Caco-2 (cell line): ENCODE measurements at regions not wholly inside any gene's neighbourhood (a gene's known extent, or its start where the extent isn't known, plus 50 kb on each side); places are given as distances from the start of the nearest gene placed in this dataset.

Experiments
- BruUV-seq: library from RNA; stranded (reverse); fragments of 400-500 nt; replicated peaks from 2 replicates; lab custom pipeline; 2021; lab: Mats Ljungman, UMichigan
- CTCF ChIA-PET: fragments of 300-600 bp; sonication (Branson Sonifier 250); formaldehyde crosslinking; loops from one replicate; lab custom pipeline; 2022; ENCODE audit warnings: antibody characterized with exemption; lab: Charles Lee
- POLR2A ChIA-PET: fragments of 300-600 bp; sonication (Branson Sonifier 250); formaldehyde crosslinking; loops from one replicate; lab custom pipeline; 2022; ENCODE audit warnings: antibody characterized with exemption; lab: Charles Lee
- DNase-seq, 2 experiments: peaks; one replicate each; pipeline versions ENCODE4 v3.0.0 to v3.0.0-alpha.2; 2020 to 2022
- H3K27me3 ChIP-seq: replicated peaks from 2 replicates; pipeline ENCODE4 v1.6.0; 2011; ENCODE audit warnings: low read length; ENCODE audit not compliant: control insufficient read depth, insufficient read depth
- H3K36me3 ChIP-seq: 2 replicates; pipeline ENCODE4 v1.5.1; 2011; ENCODE audit warnings: low read length; ENCODE audit not compliant: control insufficient read depth, insufficient read depth
- H3K4me1 ChIP-seq: fragments of 250-450 bp; sonication (Bioruptor Pico); 2 replicates; pipeline ENCODE4 v1.5.1; 2020; ENCODE audit warnings: mild to moderate bottlenecking
- H3K4me3 ChIP-seq: 2 replicates; pipeline ENCODE4 v1.5.1; 2011; ENCODE audit warnings: low read depth, mild to moderate bottlenecking, control low read depth, low read length
- H3K9me3 ChIP-seq: fragments of 250-450 bp; sonication (Bioruptor Pico); 2 replicates; pipeline ENCODE4 v1.5.1; 2020; ENCODE audit warnings: mild to moderate bottlenecking, moderate library complexity
- H3K27ac Mint-ChIP-seq: one replicate; pipeline ENCODE4 v1.8.0; 2022; ENCODE audit warnings: mixed read lengths; ENCODE audit not compliant: unreplicated experiment
- H3K27me3 Mint-ChIP-seq: one replicate; pipeline ENCODE4 v1.8.0; 2022; ENCODE audit warnings: mixed read lengths; ENCODE audit not compliant: insufficient read depth, unreplicated experiment
- H3K36me3 Mint-ChIP-seq: one replicate; pipeline ENCODE4 v1.8.0; 2022; ENCODE audit warnings: mild to moderate bottlenecking, mixed read lengths; ENCODE audit not compliant: insufficient read depth, unreplicated experiment
- H3K4me1 Mint-ChIP-seq: one replicate; pipeline ENCODE4 v1.8.0; 2022; ENCODE audit warnings: low read depth, mixed read lengths; ENCODE audit not compliant: unreplicated experiment
- H3K4me3 Mint-ChIP-seq: one replicate; pipeline ENCODE4 v1.8.0; 2022; ENCODE audit warnings: mild to moderate bottlenecking, moderate library complexity, mixed read lengths; ENCODE audit not compliant: unreplicated experiment
- H3K9me3 Mint-ChIP-seq: one replicate; pipeline ENCODE4 v1.8.0; 2022; ENCODE audit warnings: mixed read lengths; ENCODE audit not compliant: unreplicated experiment
- intact Hi-C: fragments of 100-400 bp; cut with micrococcal nuclease; formaldehyde crosslinking; loops from one replicate; pipeline ENCODE4 v1.10.0; 2022; ENCODE audit not compliant: unreplicated experiment
- TF ChIP-seq, protein P1 (sequence below), 2 experiments: fragments of 200-600 bp in 1 of 2; IDR thresholded peaks; 1 replicate in 1 of 2; 2 replicates in 1 of 2; pipeline versions ENCODE4 v1.5.1 to v1.8.0; 2011 to 2022; ENCODE audit warnings: antibody characterized with exemption in 1 of 2, control low read depth in 1 of 2, inconsistent platforms in 1 of 2, low read depth in 1 of 2, low read length in 1 of 2, mild to moderate bottlenecking in 1 of 2, moderate library complexity in 1 of 2; ENCODE audit not compliant: insufficient read depth in 1 of 2, severe bottlenecking in 1 of 2, unreplicated experiment in 1 of 2

DNA sequence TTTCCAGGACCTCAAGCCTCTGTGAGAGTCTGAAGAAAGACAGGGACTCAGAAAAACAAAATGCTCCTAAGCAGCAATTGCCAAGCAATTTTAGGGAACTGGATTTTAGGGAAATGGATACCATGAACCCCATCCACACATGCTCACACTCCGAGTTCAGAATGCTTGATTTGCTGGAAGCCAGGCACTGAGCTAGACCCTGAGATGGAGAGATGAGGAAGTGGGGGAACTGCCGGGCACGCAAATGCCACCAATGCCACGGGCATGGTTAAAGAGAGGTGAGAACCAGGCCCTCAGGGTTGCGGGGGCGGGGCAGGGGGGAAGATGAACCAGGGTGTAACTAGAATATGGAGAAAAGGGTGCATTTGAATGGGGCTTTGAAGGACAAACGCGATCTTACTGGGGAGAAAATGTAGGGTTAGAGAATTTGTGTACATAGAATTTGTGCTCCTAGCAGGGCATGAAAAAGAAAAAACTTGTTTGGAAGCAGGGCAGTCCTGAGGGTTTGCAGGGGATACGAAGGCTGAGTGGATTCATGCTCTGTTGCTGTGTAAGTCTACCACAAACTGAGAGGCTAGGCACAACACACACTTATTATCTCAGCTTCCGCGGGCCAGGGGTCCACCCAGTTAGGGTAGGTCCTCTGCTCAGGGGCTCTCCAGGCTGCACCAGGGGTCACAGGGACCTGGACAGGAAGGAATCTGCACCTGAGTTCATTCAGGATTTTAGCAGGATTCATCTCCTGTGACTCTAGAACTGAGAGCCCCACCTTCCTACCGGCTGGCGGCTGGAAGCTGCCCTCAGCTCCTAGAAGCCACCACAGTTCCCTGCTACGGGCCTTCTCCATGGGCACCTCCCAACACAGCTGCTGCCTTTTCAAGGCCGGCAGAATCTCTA, 108.0 kb downstream of the SNX5 start:
- Mint-ChIP-seq H3K4me1 (peaks cover 11% of the 10 kb centered on the region), H3K4me3 (no peak overlapping the region), H3K36me3 (no peaks in the 10 kb centered on the region), H3K27me3 (no peaks in the 10 kb centered on the region), H3K27ac (no peak overlapping the region), H3K9me3 (no peaks in the 10 kb centered on the region)
- intact Hi-C loops = no loop called here
- BruUV-seq = no TSS peak
- no peak for DNase-seq
- Histone ChIP-seq H3K27me3 (no peaks in the 10 kb centered on the region), H3K4me3 (no peak overlapping the region), H3K9me3 (no peaks in the 10 kb centered on the region), H3K4me1 (peaks cover 23% of the 10 kb centered on the region), H3K36me3 (no peaks in the 10 kb centered on the region)
- CTCF ChIA-PET = no interaction called here
- TF ChIP-seq, protein P1, sequence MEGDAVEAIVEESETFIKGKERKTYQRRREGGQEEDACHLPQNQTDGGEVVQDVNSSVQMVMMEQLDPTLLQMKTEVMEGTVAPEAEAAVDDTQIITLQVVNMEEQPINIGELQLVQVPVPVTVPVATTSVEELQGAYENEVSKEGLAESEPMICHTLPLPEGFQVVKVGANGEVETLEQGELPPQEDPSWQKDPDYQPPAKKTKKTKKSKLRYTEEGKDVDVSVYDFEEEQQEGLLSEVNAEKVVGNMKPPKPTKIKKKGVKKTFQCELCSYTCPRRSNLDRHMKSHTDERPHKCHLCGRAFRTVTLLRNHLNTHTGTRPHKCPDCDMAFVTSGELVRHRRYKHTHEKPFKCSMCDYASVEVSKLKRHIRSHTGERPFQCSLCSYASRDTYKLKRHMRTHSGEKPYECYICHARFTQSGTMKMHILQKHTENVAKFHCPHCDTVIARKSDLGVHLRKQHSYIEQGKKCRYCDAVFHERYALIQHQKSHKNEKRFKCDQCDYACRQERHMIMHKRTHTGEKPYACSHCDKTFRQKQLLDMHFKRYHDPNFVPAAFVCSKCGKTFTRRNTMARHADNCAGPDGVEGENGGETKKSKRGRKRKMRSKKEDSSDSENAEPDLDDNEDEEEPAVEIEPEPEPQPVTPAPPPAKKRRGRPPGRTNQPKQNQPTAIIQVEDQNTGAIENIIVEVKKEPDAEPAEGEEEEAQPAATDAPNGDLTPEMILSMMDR (IDR thresholded peaks at IDR 0.05; ENCODE audit: insufficient read depth in 1 of 2, low read depth in 1 of 2, low read length in 1 of 2, severe bottlenecking in 1 of 2, unreplicated experiment in 1 of 2) = no peak
- POLR2A ChIA-PET = no interaction called here

GRCh38 chr20:17859616-17860232, 108.9 kb downstream of the SNX5 start:
- H3K9me3 Mint-ChIP-seq = no peaks in the 10 kb centered on the region
- Histone ChIP-seq H3K4me1 (peaks cover 23% of the 10 kb centered on the region), H3K27me3 (no peaks in the 10 kb centered on the region), H3K36me3 (no peaks in the 10 kb centered on the region), H3K4me3 (no peak overlapping the region), H3K9me3 (no peaks in the 10 kb centered on the region)
- TF ChIP-seq, protein P1 (IDR thresholded peaks at IDR 0.05; ENCODE audit: insufficient read depth in 1 of 2, low read depth in 1 of 2, low read length in 1 of 2, severe bottlenecking in 1 of 2, unreplicated experiment in 1 of 2) = no peak
- H3K4me1 Mint-ChIP-seq = peaks cover 11% of the 10 kb centered on the region
- no peak overlapping the region for H3K27ac Mint-ChIP-seq
- CTCF ChIA-PET = no interaction called here
- H3K4me3 Mint-ChIP-seq = no peak overlapping the region
- no TSS peak for BruUV-seq
- no peak for DNase-seq
- intact Hi-C loops = no loop called here
- no peaks in the 10 kb centered on the region for H3K27me3 Mint-ChIP-seq
- POLR2A ChIA-PET = no interaction called here
- H3K36me3 Mint-ChIP-seq = no peaks in the 10 kb centered on the region

DNA sequence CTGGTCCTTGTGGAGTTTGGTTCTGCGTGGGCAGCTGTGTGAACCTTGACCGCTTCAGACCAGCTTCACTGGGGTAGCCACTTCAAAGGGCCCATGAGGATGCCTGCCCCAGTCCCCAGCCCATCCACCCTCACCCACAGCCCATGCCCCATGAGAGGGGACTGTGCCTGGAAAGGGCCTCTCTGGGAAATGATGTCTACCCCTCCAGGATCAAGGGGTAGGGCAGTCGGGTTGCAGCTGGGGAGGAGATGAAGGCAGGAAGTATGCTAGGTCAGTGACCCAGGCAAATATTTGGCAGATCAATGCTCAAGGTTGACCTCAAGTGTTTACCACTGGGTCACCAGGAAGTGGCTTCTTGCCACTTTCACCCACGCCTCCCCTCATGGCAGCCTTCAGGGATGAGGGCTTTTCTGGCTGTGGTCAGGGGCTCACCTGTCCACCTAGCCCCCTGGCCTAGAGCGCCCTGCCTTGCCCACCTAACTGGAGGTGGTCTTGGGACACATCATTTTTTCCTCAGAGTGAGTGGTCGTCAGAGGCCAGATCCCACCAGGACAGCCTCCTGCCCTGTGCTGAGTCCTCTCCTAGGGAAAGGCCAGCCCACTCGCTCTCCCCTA, 109.5 kb downstream of the SNX5 start:
- no peaks in the 10 kb centered on the region for H3K36me3 Mint-ChIP-seq
- peak in 1 of 2 experiments; percentile 24 for DNase-seq
- POLR2A ChIA-PET = no interaction called here
- BruUV-seq = no TSS peak
- no peak overlapping the region for H3K4me3 ChIP-seq
- no peaks in the 10 kb centered on the region for H3K9me3 Mint-ChIP-seq
- no peaks in the 10 kb centered on the region for H3K36me3 ChIP-seq
- no peak overlapping the region for H3K27ac Mint-ChIP-seq
- peaks cover 21% of the 10 kb centered on the region for H3K4me1 ChIP-seq
- H3K27me3 Mint-ChIP-seq = no peaks in the 10 kb centered on the region
- no peaks in the 10 kb centered on the region for H3K9me3 ChIP-seq
- TF ChIP-seq, protein P1 (IDR thresholded peaks at IDR 0.05; ENCODE audit: insufficient read depth in 1 of 2, low read depth in 1 of 2, low read length in 1 of 2, severe bottlenecking in 1 of 2, unreplicated experiment in 1 of 2) = no peak
- CTCF ChIA-PET = no interaction called here
- intact Hi-C loops = no loop called here
- no peak overlapping the region for H3K4me3 Mint-ChIP-seq
- H3K27me3 ChIP-seq = no peaks in the 10 kb centered on the region
- H3K4me1 Mint-ChIP-seq = peaks cover 17% of the 10 kb centered on the region
